HG03558 (cell line): ENCODE measurements at regions not wholly inside any gene's neighbourhood (a gene's known extent, or its start where the extent isn't known, plus 50 kb on each side); places are given as distances from the start of the nearest gene placed in this dataset.

Experiments used
- ATAC-seq: cut with Tn5 transposase; IDR thresholded peaks from one replicate; pipeline ENCODE4 v1.9.1; 2021; ENCODE audit warnings: moderate number of reproducible peaks; ENCODE audit not compliant: unreplicated experiment; ENCODE audit errors: extremely low read depth

- no peak for ATAC-seq
Measured at GRCh38 chr10:4373098-4373497, 452.9 kb upstream of the AKR1E2 start.

DNA sequence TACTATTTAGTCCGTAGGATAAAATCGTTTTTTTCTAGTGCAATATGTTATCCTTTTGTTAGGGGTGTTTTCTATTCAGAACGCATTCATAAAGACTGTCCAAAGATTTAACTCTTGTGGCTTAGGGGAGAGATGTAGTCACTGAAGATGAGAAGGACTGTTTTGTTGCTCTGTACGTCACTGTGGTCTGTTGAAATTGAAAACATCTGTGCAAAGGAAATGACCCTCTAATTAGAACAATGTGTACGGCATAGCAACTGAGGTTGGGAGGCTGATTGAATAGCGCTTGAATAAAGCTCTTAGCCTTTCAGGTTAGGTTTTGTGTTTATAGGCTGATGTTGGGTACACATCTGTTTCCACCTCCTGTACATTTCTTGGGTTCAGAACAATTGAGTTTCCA lies 453.4 kb upstream of the AKR1E2 start:
- no peak for ATAC-seq

DNA sequence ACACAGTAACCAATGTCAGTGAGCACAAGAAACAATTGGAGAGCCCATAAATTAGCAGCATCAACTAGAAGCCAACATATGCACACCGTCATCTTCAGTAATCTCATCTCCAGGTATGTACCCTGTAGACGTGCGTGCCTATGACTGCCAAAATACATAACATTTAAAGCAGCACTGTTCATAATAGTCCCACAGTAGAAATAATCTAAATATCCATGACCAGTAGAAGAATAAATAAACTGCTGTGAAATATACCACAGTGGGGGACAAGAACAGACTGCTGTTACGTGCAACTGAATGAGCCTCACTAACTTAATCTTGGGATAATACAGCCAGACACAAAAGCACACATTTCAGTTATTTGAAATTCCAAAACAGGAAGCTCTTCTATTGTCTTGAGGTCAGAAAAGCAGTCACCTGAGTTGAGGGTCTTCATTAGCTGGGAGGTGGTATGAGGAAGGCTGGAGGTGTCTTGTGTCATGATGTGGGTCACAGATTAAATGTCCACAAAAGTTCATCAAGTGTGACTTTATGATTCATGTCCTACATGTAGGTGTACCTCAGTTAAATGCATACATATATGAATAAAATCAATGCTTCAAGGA lies 454.2 kb upstream of the AKR1E2 start:
- no peak for ATAC-seq

DNA sequence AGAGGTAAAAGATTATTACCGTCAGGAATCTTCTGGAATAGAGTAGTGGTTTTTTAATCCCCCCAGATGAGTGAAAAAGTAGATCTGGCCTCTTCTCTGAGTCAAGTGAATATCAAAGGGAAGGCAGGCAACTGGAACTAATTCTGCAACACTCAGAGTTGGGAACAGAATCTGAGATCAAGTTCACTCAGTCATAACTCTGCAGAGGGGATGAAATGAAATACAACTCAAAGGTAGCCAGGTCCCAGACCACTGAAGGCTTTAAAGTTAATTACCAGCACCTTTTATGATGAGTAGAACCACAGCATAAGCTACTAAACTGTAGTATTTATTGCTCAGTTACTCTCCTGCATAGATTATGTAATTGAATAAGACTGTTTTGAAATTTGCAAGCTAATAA lies 455.6 kb upstream of the AKR1E2 start:
- ATAC-seq, result no peak

- no peak for ATAC-seq
Measured at GRCh38 chr10:4361581-4361980, 464.4 kb upstream of the AKR1E2 start.

GRCh38 chr10:4359003-4359402 lies 467.0 kb upstream of the AKR1E2 start:
- no peak for ATAC-seq

- ATAC-seq, result no peak
Measured at GRCh38 chr10:4357911-4358310, 468.1 kb upstream of the AKR1E2 start.

DNA sequence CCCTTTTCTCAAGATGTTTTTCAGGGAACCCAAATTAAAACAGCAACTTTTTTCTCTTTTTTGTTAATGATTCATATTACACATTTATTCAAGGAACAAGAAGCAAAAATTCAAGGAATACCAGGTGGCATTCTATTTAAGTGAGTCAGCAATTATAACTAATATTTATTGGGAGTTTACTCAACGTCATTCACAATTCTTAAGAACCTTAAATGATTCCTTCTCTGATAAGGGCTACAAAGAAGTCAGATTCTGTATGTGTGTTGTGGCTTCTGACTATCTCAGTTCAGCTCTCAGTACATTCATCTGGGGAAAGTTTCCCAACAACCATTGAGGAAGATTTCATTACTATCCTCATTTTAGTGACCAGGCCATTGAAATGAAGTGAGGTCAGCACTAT lies 470.7 kb upstream of the AKR1E2 start:
- no peak for ATAC-seq

DNA sequence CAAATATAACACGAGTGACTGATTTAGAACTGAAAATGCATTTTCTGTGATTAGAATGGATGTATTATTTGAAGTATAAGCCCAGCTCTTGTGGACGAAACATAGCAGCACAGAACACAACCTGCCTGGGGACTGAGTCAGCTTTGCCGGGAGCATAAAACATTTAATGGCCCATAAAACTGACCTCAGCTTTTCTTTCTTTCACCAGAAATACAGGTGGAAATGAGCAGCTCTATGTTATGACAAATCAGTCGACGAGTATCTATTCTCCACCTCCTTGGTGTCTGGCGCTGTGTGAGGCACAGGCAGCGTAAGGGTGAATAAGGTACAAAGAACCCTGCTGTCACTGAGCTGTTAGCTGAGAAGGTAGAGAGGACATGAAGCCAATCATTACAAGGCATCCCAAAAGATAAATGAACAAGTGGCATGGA lies 471.6 kb upstream of the AKR1E2 start:
- ATAC-seq, result no peak

DNA sequence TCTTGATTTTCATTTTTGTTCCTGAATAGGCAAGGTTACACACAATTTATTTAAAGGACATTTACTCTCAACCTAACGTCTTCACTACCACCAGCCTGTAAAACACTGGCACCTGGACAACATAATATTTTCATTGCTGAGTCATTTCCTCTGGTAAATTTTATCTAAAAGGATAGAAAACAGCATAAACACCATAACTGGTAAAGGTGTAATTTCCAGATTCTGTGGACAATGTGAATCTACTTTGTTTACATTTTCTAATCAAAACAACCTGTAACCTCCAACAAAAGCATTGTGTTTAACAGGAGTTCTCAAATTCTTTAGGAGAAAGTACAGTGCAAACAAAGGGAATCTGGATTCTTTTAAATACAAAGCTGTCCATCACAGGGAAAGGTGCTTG lies 472.0 kb upstream of the AKR1E2 start:
- ATAC-seq, result no peak

- ATAC-seq, result no peak
Measured at GRCh38 chr10:4353059-4353655, 472.9 kb upstream of the AKR1E2 start.

DNA sequence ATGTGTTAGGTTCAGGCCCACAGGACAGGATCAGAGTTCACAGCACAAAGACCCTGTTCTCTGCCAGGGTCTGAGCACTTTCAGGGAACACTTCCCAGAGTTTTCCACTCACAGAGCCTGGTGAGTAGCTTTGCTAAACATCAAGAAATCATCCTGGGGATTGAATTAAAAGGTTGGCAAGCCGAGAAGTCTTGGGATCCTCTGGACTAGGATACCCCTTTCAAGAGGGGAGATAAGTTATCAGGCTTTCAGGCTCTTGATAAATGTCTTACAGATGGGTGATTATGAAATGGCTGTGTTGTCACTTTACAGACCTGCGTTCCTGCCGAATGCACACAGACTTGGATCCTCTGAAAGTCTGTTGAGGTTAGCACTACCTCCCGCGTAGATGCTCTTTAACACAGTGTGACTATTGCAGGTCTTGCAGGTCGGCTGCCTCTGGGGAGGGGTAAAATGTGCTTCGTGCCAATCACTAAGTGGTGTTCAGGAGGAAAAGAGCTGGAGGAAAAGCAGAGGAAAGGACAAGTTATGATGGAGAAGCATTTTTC lies 473.5 kb upstream of the AKR1E2 start:
- ATAC-seq, result no peak

DNA sequence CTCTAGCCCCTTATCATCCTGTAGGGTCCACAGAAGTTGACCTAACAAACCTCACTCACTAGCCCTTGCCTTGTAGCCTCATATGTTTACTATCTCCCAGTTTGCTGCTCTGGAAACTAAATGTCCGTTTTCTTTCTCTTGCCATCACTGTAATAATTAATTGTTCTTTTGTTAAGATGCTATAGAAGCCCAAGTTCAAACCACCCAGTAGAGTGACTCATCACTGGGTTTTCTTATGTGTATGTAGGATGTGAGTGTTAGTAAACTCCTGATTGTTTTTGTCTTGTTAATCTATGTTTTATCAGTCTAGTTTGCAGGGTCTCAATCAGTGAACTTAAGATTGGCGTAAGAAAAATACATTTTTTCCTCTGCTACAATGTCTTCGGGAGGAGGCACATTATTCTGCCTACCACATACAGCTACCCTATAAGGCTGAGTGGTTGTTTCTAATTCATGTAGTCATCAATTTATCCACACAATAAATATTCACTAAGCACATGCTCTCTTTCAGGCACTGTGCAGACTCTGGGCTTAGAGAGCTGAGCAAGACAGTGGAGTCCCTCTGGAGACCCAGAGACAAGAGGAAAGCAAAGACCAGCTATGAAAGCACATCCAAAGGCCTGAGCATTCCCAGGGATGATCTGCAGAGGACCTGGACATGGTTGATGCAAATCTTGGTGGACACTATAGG lies 474.1 kb upstream of the AKR1E2 start:
- ATAC-seq, result no peak

DNA sequence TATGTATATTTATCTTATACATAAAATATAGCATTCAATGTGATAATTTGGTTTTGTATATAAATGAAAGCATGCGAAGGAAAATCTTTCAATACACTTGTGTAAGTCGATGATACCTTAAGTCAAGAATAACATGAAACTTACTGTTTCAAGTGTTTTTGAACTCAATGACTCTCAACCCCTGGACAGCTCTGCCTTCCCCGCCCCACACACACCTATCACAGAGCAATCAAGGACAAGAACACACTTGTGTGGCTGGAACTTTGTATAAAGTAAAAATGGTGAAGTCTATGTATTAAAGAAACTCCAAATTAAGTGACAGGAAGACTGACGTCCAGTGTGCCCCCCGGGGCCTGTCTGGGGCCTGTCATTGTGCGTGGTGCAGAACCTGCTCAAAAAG lies 478.6 kb upstream of the AKR1E2 start:
- ATAC-seq, result no peak

DNA sequence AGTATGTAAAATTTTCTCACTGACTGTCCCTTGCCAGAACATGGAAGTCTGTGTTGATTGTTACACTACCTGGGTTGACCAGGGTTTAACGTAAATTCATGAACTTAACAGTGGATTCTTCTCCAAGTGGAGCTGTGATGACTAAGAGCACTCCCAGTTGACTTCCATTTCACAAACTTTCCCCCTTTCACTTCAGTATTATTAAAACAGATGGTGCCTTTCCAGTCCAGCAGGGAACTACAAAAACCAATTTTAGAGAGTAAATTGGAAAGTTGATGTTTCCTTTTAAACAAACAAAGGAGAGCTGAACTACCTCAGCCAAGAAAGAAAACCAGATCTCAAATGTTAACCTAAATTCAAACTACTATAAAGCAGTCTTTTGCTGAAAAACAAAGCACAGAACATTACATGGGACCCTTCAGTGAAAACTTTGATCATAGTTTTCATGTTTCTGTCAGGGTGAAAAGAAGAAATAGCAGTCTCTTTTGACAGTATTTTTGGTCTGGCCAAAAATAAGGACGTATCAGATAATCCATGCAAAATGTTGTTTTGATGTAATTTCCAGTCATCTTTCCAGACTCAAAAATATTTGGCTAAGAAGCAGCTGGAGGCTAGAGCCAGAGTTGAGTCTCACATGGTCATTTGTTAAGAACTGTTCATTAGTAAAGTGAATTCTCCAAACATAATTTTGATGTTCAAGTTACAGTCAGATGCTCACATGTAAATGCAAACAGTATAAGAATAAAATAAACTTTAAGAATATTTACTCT lies 479.9 kb upstream of the AKR1E2 start:
- ATAC-seq, result no peak

- ATAC-seq, result no peak
Measured at GRCh38 chr10:4344492-4344994, 481.5 kb upstream of the AKR1E2 start.

DNA sequence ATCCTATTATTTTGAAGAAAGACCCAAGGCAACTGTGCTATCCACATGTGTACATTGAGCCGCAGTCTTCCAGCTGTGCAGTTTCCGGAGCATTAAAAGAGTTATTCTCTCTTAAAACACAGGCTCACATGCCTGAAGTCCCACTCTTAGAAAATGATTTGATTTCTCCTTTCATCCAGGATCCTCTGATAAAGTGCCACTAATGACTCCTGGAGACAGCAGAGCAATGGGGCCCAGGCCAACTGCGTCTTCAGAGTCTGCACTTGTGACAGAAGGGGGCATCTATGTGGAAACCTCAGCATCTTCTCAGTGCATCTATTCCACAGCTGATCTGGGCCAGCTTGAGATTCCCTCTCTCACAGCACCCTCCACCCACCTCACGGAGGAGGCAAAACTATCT lies 482.1 kb upstream of the AKR1E2 start:
- ATAC-seq, result no peak

- ATAC-seq, result no peak
Measured at GRCh38 chr10:4343091-4343490, 482.9 kb upstream of the AKR1E2 start.

DNA sequence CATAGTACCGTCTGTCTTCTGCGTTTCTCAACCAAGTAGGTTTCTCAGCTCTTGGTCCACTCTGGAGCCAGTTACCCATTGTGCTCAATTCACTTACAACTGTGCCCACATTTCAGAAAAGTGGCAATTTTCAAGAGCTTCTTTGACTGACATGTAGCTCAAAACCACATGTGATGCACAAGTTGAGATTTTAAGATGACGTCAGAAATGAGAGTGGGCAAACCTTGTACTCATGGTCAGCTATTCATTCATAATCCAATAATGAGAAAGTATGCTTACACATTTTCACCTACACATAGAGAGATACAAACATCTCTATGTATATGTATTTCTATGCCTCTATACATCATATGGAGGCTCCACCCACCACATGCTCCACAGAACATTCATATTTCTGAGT lies 487.2 kb upstream of the AKR1E2 start:
- no peak for ATAC-seq

DNA sequence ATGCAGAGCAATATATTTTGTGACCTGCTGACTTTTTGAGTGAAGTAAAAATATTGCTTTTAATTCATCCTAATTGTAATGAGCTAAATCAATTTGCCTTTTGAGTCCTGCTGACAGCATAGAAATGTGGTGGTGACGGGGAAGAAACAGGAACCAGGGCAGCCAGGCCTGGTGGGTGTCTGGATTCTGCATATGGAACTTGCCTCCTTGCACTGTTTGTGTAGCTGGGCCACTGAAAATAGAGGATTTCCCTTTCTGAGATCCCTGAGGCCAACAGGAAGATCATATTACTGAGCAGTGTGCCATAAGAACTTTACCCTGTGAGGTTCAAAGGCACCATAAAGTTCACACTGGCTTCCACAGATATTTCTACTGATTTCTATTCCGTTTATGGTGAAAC lies 488.4 kb upstream of the AKR1E2 start:
- ATAC-seq, result no peak

- no peak for ATAC-seq
Measured at GRCh38 chr10:4334871-4335270, 491.1 kb upstream of the AKR1E2 start.
